HG03558 (cell line): ENCODE measurements at regions not wholly inside any gene's neighbourhood (a gene's known extent, or its start where the extent isn't known, plus 50 kb on each side); places are given as distances from the start of the nearest gene placed in this dataset.
A peak's percentile ranks its signal among the peaks of the same experiment; 100 is the strongest.

Experiments
- ATAC-seq: cut with Tn5 transposase; IDR thresholded peaks from one replicate; pipeline ENCODE4 v1.9.1; 2021; ENCODE audit warnings: moderate number of reproducible peaks; ENCODE audit not compliant: unreplicated experiment; ENCODE audit errors: extremely low read depth

- ATAC-seq = no peak
Observed at GRCh38 chr13:31955101-31955500, 76.5 kb upstream of the FRY start.

- ATAC-seq = no peak
Observed at GRCh38 chr13:31955741-31956140, 75.8 kb upstream of the FRY start.

- ATAC-seq = no peak
Observed at GRCh38 chr13:31956980-31957644, 74.5 kb upstream of the FRY start.

DNA sequence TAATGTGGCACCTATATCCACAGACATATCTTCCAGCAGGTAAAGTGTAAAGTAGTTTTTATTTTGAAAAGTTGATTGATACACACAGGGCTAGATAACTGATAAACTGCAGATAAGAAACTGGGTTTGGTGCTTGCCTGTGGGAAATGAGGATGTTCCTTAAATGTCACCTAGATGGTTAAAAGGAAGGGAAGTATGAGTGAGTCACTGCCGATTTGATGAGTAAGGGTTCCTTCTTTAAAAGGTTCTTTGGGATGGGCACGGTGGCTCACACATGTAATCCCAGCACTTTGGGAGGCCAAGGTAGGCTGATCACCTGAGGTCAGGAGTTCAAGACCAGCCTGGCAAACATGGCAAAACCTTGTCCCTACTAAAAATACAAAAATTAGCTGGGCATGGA, 73.8 kb upstream of the FRY start:
- no peak for ATAC-seq

- no peak for ATAC-seq
Observed at GRCh38 chr13:31962731-31963370, 68.7 kb upstream of the FRY start.

- ATAC-seq = no peak
Observed at GRCh38 chr13:31963631-31964030, 67.9 kb upstream of the FRY start.

- ATAC-seq = no peak
Observed at GRCh38 chr13:31964168-31964567, 67.4 kb upstream of the FRY start.

DNA sequence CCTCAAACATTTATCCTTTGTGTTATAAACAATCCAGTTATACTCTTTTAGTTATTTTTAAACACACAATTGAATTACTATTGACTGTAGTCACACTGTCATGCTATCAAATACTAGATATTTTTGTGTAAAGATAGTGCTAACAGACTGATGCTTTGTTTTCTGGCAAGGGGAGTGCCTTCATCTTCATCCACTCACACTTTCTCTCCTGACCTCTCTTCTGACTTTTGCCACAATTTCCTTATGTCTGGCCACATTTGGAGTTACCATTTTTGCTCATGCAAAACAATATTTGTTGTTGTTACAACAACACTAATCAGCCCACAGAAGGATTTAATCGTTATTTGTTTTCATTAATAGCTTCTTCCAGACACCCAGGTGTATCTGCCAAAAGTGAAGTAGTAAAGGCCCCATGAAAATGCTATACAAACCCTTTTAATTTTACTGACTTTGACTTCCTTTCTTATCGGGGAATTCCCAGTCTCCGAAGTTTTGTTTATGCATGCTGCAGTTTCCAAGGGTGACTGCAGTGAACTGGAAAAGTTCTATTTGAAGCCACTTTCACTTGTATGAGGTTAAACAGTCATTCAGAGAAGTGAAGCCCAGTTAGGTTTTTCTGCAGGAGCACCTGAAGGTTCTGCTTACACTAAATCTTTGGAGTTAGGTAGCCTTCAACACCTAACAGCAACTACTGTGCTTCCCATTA, 66.1 kb upstream of the FRY start:
- peak; percentile 86 for ATAC-seq

DNA sequence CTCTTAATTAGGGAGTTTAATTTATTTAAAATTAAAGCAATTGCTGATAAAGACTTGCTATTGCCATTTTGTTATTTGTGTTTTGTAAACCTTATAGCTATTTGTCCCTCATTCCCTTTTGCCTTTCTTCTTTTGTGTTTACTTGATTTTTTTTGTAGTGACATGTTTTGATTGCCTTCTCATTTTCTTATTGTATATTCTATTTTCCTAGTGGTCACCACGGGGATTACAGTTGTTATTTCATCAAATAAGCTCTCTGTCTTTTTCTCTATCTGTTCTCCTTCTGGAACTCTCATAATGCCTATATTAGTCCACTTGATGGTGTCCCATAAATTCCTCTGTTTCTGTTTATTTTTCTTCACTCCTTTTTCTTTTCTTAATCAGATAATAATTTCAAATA, 64.4 kb upstream of the FRY start:
- no peak for ATAC-seq

DNA sequence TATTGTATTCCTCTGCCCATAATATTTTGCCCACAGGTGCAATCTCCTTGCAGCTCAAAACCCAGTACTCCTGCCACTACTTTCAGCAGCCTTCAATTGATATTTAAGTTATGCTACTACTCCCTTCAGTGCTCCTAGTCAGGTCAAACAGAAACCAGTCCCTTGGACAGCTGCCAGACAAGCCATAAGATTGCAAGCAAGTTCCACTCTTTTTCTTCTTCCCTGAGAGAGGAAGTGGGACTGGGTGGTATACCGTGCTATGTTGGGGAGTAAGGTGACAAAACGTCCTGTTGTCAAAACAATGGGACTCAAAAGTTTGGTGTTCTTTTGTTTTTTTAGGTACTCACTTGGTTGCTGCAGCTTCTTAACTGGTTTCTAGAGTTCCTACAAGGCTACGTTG, 63.1 kb upstream of the FRY start:
- ATAC-seq = no peak

- ATAC-seq = no peak
Observed at GRCh38 chr13:31970231-31970930, 61.2 kb upstream of the FRY start.

DNA sequence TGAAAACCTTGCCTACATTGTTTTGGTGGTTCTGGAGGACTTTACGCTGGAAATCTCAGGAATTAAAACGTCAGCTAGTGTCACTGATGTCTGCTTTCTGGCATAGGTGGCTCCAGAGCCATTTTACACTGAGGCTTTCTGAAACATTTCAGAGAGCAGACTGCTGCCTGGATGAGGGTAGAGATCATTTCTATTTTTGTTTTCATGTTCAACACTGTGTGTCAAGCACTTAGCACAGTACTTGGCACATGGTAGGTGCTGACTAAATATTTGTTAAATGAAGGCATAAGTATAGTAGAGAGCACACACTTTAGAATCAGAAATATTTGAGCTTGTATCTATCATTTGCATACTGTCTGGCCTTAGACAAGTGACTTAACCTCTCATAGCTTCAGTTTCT, 59.1 kb upstream of the FRY start:
- ATAC-seq = no peak

GRCh38 chr13:31978021-31978420, 53.6 kb upstream of the FRY start:
- ATAC-seq = no peak

DNA sequence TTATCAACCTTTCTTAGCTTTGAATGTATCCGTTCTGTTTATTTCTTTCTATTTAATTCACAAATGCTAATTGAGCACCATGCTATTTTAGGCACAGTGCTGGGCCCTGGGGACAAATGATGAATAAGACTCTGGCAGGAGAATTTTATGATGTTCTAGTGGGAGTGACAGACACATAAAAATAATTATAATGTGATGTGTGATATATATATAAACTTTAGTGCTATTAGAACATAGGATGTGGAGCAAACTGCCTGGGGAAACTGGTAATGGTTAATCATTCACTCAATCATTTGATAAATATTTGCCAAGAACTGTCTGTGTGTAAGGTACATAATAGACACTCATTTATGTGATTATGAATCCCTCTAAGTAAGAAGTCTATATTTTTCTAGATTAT, 50.7 kb upstream of the FRY start:
- ATAC-seq = no peak
